PC-3 (cell line): ENCODE measurements at regions not wholly inside any gene's neighbourhood (a gene's known extent, or its start where the extent isn't known, plus 50 kb on each side); places are given as distances from the start of the nearest gene placed in this dataset.
A peak's percentile ranks its signal among the peaks of the same experiment; 100 is the strongest.

Source experiments
- ATAC-seq: fragments of 200-7000 bp; cut with Tn5 transposase; 2 replicates; pipeline ENCODE4 v1.9.1; 2020; ENCODE audit warnings: mild to moderate bottlenecking, moderate library complexity
- BruUV-seq: library from RNA; stranded (reverse); fragments of 400-500 nt; replicated peaks from 2 replicates; lab custom pipeline; 2021; lab: Mats Ljungman, UMichigan
- CTCF ChIA-PET: fragments of 300-600 bp; sonication (Branson Sonifier 250); formaldehyde crosslinking; loops from one replicate; lab custom pipeline; 2022; ENCODE audit warnings: antibody characterized with exemption; lab: Charles Lee
- POLR2A ChIA-PET: fragments of 300-600 bp; sonication (Branson Sonifier 250); formaldehyde crosslinking; loops from one replicate; lab custom pipeline; 2022; ENCODE audit warnings: antibody characterized with exemption; ENCODE audit not compliant: unreplicated experiment; lab: Charles Lee
- DNase-seq: peaks from one replicate; pipeline ENCODE4 v3.0.0-alpha.2; 2015
- H2AFZ ChIP-seq: fragments of 300-600 bp; sonication (generic); 2 replicates; pipeline ENCODE4 v1.6.0; 2016; ENCODE audit warnings: antibody characterized with exemption, low read length
- H3F3A ChIP-seq: fragments of 300-600 bp; sonication (generic); one replicate; pipeline ENCODE4 v1.6.0; 2017; ENCODE audit warnings: antibody characterized with exemption, low read length, control low read depth, mild to moderate bottlenecking; ENCODE audit not compliant: unreplicated experiment
- H3K27ac ChIP-seq: fragments of 300-600 bp; sonication (generic); 2 replicates; pipeline ENCODE4 v1.5.1; 2016; ENCODE audit warnings: mild to moderate bottlenecking, low read length
- H3K27me3 ChIP-seq: fragments of 300-600 bp; sonication (generic); 2 replicates; pipeline ENCODE4 v1.6.1; 2016; ENCODE audit warnings: low read length, mixed read lengths
- H3K36me3 ChIP-seq: fragments of 300-600 bp; sonication (generic); 2 replicates; pipeline ENCODE4 v1.6.1; 2016; ENCODE audit warnings: low read depth, mixed run types, low read length, mixed read lengths
- H3K4me1 ChIP-seq: fragments of 300-600 bp; sonication (generic); 2 replicates; pipeline ENCODE4 v1.5.1; 2016; ENCODE audit warnings: low read length; ENCODE audit not compliant: insufficient read depth
- H3K4me2 ChIP-seq: fragments of 300-600 bp; sonication (generic); 2 replicates; pipeline ENCODE4 v1.6.0; 2016; ENCODE audit warnings: low read length
- H3K4me3 ChIP-seq: fragments of 300-600 bp; sonication (generic); 2 replicates; pipeline ENCODE4 v1.5.1; 2016; ENCODE audit warnings: mild to moderate bottlenecking, low read length, mixed read lengths
- H3K79me2 ChIP-seq: fragments of 300-600 bp; sonication (generic); 2 replicates; pipeline ENCODE4 v1.6.1; 2017; ENCODE audit warnings: low read length, mixed read lengths
- H3K9ac ChIP-seq: fragments of 300-600 bp; sonication (generic); 2 replicates; pipeline ENCODE4 v1.6.0; 2016; ENCODE audit warnings: mild to moderate bottlenecking, low read length
- H3K9me2 ChIP-seq: fragments of 300-600 bp; sonication (generic); replicated peaks from 2 replicates; pipeline ENCODE4 v1.6.1; 2016; ENCODE audit warnings: mixed run types, low read length, mixed read lengths
- H3K9me3 ChIP-seq: fragments of 300-600 bp; sonication (generic); 2 replicates; pipeline ENCODE4 v1.6.1; 2016; ENCODE audit warnings: low read length, mixed read lengths
- H4K20me1 ChIP-seq: fragments of 300-600 bp; sonication (generic); 2 replicates; pipeline ENCODE4 v1.6.1; 2016; ENCODE audit warnings: low read length, mixed read lengths
- CTCF ChIP-seq: fragments of 300-600 bp; sonication (generic); conservative IDR thresholded peaks from 2 replicates; pipeline ENCODE4 v1.5.1; 2017; ENCODE audit warnings: antibody characterized with exemption, low read depth, mild to moderate bottlenecking, low read length
- EZH2 ChIP-seq: fragments of 300-600 bp; sonication (generic); IDR thresholded peaks from one replicate; pipeline ENCODE4 v1.6.1; 2017; ENCODE audit warnings: antibody characterized with exemption, mild to moderate bottlenecking, low read length; ENCODE audit not compliant: unreplicated experiment
- EZH2phosphoT487 ChIP-seq: fragments of 300-600 bp; sonication (generic); IDR thresholded peaks from 2 replicates; pipeline ENCODE4 v1.6.1; 2018; ENCODE audit warnings: mild to moderate bottlenecking, antibody characterized with exemption, low read length, borderline replicate concordance
- intact Hi-C: fragments of 100-400 bp; cut with micrococcal nuclease; formaldehyde crosslinking; loops from 2 replicates; pipeline ENCODE4 v1.9.0; 2023

GRCh38 chr9:4366591-4367330 lies 66.9 kb upstream of the GLIS3 start:
- ChIA-PET POLR2A (no interaction called here), CTCF (no interaction called here)
- Histone ChIP-seq H2AFZ (peak overlapping the region; percentile 12; the same call in 1 of the 2 replicates), H3K4me1 (peaks cover 8% of the 10 kb centered on the region; the same call in 1 of the 2 replicates), H3K27me3 (no peaks in the 10 kb centered on the region), H3K36me3 (no peaks in the 10 kb centered on the region), H3K4me2 (no peak overlapping the region), H3F3A (no peaks in the 10 kb centered on the region), H3K4me3 (no peak overlapping the region), H4K20me1 (no peaks in the 10 kb centered on the region), H3K9me2 (no peaks in the 10 kb centered on the region), H3K9me3 (no peaks in the 10 kb centered on the region), H3K9ac (no peak overlapping the region), H3K79me2 (no peaks in the 10 kb centered on the region), H3K27ac (no peak overlapping the region)
- TF ChIP-seq EZH2phosphoT487 (no peak), CTCF (peak; percentile 80), EZH2 (no peak)
- DNase-seq (peak; percentile 74), ATAC-seq (0 out of 2 replicates have a peak, but pooled peaks have one; percentile 14)
- intact Hi-C loops: loop anchor here (2.0 to 5.0 kb wide), 3 partner anchors 52 to 1494 kb away; no protein-coding TSS in a partner anchor
- no TSS peak for BruUV-seq

- intact Hi-C loops: loop anchor here (5.0 kb wide), 2 partner anchors 898 to 1493 kb away; no protein-coding TSS in a partner anchor
- Histone ChIP-seq H4K20me1 (no peaks in the 10 kb centered on the region), H3K9me3 (no peaks in the 10 kb centered on the region), H3K27me3 (no peaks in the 10 kb centered on the region), H3K4me1 (no peaks in the 10 kb centered on the region), H3K36me3 (no peaks in the 10 kb centered on the region), H3K27ac (no peak overlapping the region), H3K4me2 (no peak overlapping the region), H3K9ac (no peak overlapping the region), H2AFZ (no peak overlapping the region), H3F3A (no peaks in the 10 kb centered on the region), H3K9me2 (no peaks in the 10 kb centered on the region), H3K79me2 (no peaks in the 10 kb centered on the region), H3K4me3 (no peak overlapping the region)
- no peak for TF ChIP-seq EZH2phosphoT487
- TF ChIP-seq EZH2: no peak
- no peak for TF ChIP-seq CTCF
- BruUV-seq: no TSS peak
- ChIA-PET POLR2A (no interaction called here), CTCF (no interaction called here)
- DNase-seq (no peak), ATAC-seq (no peak)
These were observed 65.2 kb upstream of the GLIS3 start for GRCh38 chr9:4365055-4365454.

- POLR2A ChIA-PET: no interaction called here
- no TSS peak for BruUV-seq
- Histone ChIP-seq H3K27me3 (no peaks in the 10 kb centered on the region), H3K4me3 (no peak overlapping the region), H3K79me2 (no peaks in the 10 kb centered on the region), H3K36me3 (no peaks in the 10 kb centered on the region), H2AFZ (no peak overlapping the region), H3K4me2 (no peak overlapping the region), H3K4me1 (no peaks in the 10 kb centered on the region), H4K20me1 (no peaks in the 10 kb centered on the region), H3K9me3 (no peaks in the 10 kb centered on the region), H3K9ac (no peak overlapping the region), H3K9me2 (no peaks in the 10 kb centered on the region), H3K27ac (no peak overlapping the region), H3F3A (no peaks in the 10 kb centered on the region)
- intact Hi-C loops: no loop called here
- CTCF ChIA-PET: no interaction called here
- ATAC-seq (no peak), DNase-seq (no peak)
- TF ChIP-seq EZH2: no peak
- TF ChIP-seq EZH2phosphoT487: no peak
- TF ChIP-seq CTCF: no peak
These were observed 62.4 kb upstream of the GLIS3 start for GRCh38 chr9:4362281-4362680.
